GM19438 (cell line): ENCODE measurements at regions not wholly inside any gene's neighbourhood (a gene's known extent, or its start where the extent isn't known, plus 50 kb on each side); places are given as distances from the start of the nearest gene placed in this dataset.

Experiments
- ATAC-seq: cut with Tn5 transposase; IDR thresholded peaks from one replicate; pipeline ENCODE4 v1.9.1; 2021; ENCODE audit warnings: low read depth; ENCODE audit not compliant: unreplicated experiment

GRCh38 chr14:101233391-101233790 is 327.9 kb upstream of the DIO3 start:
- ATAC-seq: no peak

GRCh38 chr14:101233808-101234207 is 327.5 kb upstream of the DIO3 start:
- ATAC-seq: no peak

GRCh38 chr14:101234244-101234937 is 326.9 kb upstream of the DIO3 start:
- ATAC-seq: no peak

- no peak for ATAC-seq
Observed at GRCh38 chr14:101234999-101235334, 326.3 kb upstream of the DIO3 start.

- ATAC-seq: no peak
Observed at GRCh38 chr14:101235335-101236103, 325.8 kb upstream of the DIO3 start.

GRCh38 chr14:101236496-101237251 is 324.6 kb upstream of the DIO3 start:
- no peak for ATAC-seq

GRCh38 chr14:101237252-101237616 is 324.1 kb upstream of the DIO3 start:
- no peak for ATAC-seq

GRCh38 chr14:101239065-101239464 is 322.2 kb upstream of the DIO3 start:
- ATAC-seq: no peak

- ATAC-seq: no peak
Observed at GRCh38 chr14:101241147-101241546, 320.1 kb upstream of the DIO3 start.

- no peak for ATAC-seq
Observed at GRCh38 chr14:101241807-101242278, 319.5 kb upstream of the DIO3 start.

GRCh38 chr14:101242442-101243385 is 318.6 kb upstream of the DIO3 start:
- no peak for ATAC-seq

- ATAC-seq: no peak
Observed at GRCh38 chr14:101243587-101244338, 317.5 kb upstream of the DIO3 start.

- no peak for ATAC-seq
Observed at GRCh38 chr14:101246894-101247841, 314.1 kb upstream of the DIO3 start.

GRCh38 chr14:101247842-101248725 is 313.2 kb upstream of the DIO3 start:
- ATAC-seq: no peak

GRCh38 chr14:101248840-101249675 is 312.2 kb upstream of the DIO3 start:
- no peak for ATAC-seq

GRCh38 chr14:101249676-101250036 is 311.6 kb upstream of the DIO3 start:
- ATAC-seq: no peak
